Muscle of back (tissue), 3 donors: ENCODE measurements at regions not wholly inside any gene's neighbourhood (a gene's known extent, or its start where the extent isn't known, plus 50 kb on each side); places are given as distances from the start of the nearest gene placed in this dataset.
"Not testable (repeated sequence)": the region's sequence is repeated elsewhere in the genome, so short reads cannot be mapped to it uniquely, and the experiment has no call there.

Experiments used
- DNase-seq, 3 donors: peaks; one replicate each; pipeline versions ENCODE4 v3.0.0 to v3.0.0-alpha.2; 2013

DNA sequence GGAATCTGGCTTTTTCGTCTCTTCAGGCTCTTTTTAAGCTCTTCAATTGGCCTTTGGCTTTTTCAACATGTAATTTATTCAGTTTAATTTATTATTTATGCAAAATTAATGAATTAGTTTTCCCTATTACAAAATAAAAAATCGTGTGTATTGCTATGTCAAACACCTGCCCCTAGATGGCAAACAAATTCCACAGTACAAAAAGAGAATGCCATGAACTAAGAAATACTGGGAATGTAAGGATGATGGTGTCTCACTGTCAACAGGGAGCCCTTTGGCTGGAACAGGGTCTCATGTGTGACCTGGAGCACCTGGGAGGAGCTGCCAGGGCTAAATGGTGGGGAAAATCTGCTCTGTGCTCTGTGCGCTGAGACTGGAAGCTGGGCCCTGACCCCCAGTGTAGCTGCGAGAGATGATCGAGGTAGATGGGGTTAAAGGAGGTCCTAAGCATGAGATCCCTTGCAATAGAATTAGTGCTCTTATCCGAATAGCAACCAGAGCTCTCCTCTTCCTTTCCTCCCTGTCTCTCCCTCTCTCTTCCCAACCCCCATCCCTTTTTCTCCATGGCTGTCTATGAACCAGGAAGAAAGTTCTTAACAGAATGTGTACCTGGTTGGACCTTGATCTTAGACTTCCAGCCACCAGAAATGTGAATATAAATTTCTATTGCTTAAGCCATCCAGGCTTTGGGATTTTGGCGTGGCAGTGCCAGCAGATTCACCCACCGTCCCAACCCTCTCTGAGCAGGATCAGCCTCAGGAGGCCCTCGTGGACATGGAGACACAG, 1183.5 kb downstream of the RPIA start:
- not testable (repeated sequence) for DNase-seq

DNA sequence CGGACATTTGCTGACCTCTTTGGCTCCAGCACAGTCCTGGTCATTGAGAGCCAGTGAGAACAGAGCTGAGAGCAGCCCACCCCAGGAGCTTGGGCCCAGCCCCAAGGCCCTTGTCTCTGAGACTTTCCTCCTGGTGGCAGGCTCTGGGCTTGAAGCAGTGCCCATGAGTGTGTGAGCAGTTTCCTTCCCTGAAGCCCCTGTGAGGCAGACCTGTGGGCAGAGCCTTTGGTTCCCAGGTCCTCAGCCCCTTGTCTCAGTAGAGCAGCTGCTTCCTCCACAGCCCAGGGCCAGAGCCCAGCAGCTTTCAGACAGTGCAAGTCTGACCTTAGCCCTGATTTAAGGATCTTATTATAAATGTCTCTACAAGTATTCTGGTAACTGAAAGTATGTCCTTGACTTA, 1185.0 kb downstream of the RPIA start:
- DNase-seq, result not testable (repeated sequence)

- DNase-seq, result not testable (repeated sequence)
These were observed 1185.4 kb downstream of the RPIA start for GRCh38 chr2:89876878-89877277.

DNA sequence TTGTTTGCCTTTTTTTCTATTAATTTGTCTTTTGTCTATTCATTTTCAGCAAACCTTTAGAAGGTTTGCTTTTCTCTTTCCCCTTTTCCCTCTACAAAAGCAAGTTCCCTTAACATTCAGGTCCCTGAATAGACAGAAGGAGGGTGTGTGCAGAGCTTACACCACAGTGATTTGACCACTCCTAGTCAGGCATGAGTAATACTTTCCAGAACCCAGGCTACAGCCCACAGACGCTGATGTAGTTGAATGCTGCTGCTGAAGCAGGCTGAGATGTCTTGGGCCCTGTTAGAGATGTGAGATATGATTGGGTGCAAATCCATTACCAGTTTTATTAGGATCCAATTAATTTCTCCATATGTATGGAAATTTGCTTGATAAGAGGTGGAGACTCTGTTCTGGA, 1191.4 kb downstream of the RPIA start:
- not testable (repeated sequence) for DNase-seq

- not testable (repeated sequence) for DNase-seq
These were observed 1192.2 kb downstream of the RPIA start for GRCh38 chr2:89883624-89884023.

- DNase-seq, result not testable (repeated sequence)
These were observed 1193.6 kb downstream of the RPIA start for GRCh38 chr2:89885071-89885470.

GRCh38 chr2:89888693-89889092, 1197.2 kb downstream of the RPIA start:
- not testable (repeated sequence) for DNase-seq

DNA sequence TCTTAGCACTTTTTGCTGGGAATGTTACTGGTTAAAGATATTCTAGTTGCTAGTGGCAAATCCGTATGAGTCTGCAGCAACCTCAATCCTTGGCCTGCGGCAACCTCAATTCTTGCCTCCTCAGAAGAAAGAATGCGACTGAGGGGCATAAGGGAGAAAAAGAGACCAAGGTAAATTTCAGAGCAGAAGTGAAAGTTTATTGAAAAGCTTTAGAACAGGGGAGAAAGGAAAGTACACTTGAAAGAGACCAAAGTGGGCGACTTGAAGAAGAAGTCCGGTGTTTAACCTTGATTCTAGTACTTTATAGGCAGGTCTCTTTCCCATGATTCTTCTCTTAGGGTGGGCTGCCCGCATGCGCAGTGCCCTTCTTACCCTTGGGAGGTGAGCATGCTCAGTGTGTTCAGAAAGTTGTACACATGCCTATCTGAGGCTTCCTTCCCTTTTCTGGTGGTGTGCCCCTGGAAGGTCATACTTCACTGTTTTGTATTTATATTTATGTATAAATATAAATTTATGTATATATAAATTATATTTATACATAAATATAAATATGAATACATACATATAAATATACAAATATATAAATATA, 1198.8 kb downstream of the RPIA start:
- DNase-seq, result not testable (repeated sequence)

GRCh38 chr2:89894988-89895387, 1203.5 kb downstream of the RPIA start:
- DNase-seq, result not testable (repeated sequence)

DNA sequence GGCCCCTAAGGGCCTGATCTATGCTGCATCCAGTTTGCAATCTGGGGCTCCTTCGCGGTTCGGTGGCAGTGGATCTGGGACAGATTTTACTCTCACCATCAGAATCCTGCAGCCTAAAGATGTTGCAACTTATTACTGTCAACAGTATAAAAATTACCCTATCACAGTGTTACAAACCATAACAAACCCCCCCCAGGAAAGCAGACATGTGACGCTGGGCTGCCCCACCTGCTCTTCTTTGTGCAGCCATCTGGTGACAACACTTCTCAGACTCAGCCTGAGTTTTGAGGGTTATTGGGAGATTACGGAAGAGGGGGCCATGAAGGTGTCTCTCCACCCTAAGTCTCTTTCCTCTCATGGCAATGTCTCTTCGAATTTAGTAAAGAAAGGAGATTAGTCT, 1204.2 kb downstream of the RPIA start:
- DNase-seq, result not testable (repeated sequence)

- not testable (repeated sequence) for DNase-seq
These were observed 1235.5 kb downstream of the RPIA start for GRCh38 chr2:89927018-89927417.

- not testable (repeated sequence) for DNase-seq
These were observed 1244.0 kb downstream of the RPIA start for GRCh38 chr2:89935436-89935835.

DNA sequence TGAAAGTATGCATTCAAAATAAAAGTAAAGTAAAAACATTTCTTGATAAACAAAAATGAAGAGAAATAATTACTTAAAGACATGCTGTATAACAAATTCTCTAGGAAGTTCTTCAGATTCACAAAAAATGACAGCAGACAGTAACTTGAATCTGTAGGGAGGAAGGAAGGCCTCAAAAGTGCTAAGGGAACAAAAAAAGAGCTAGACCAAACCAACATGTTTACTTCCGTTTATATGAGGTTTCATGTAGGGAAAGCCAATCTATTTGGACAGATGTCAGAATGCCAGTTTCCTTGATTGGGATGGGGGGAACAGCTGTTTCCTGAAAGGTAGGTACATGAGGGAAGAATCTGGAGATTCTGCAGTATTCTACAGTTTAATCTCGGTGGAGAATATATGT, 1244.5 kb downstream of the RPIA start:
- not testable (repeated sequence) for DNase-seq

DNA sequence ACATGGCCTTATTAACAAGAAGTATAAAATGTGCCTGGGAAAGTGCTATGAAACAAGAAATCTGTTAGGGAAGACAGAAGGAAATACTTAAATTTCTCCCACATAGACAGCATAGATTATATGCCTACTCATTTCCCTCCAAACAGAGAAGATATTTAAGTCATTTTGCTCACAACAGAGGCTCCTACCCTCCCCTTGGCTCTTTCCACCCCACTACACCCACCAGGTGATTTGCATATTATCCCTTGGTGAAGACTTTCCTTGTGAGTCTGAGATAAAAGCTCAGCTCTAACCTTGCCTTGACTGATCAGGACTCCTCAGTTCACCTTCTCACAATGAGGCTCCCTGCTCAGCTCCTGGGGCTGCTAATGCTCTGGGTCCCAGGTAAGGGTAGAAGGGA, 1245.1 kb downstream of the RPIA start:
- DNase-seq, result not testable (repeated sequence)

GRCh38 chr2:89938756-89939155, 1247.3 kb downstream of the RPIA start:
- DNase-seq, result not testable (repeated sequence)

DNA sequence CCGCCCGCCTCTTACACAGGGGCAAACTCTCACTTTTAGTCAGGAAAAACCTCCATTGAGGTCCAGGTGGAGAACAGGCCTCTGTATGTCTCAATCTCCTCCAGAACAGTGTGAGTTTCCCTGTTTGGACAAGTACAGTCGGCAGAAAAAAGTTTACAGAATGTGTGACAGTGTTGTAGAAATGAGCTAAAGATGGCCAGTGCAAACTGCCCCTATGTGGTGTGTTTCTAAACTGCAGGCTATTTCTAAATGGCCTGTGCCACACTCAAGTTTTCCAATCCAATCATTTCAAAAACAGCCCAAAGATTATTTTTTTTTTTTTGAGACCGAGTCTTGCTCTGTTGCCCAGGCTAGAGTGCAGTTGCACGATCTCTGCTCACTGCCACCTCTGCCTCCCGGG, 1252.8 kb downstream of the RPIA start:
- DNase-seq, result not testable (repeated sequence)

DNA sequence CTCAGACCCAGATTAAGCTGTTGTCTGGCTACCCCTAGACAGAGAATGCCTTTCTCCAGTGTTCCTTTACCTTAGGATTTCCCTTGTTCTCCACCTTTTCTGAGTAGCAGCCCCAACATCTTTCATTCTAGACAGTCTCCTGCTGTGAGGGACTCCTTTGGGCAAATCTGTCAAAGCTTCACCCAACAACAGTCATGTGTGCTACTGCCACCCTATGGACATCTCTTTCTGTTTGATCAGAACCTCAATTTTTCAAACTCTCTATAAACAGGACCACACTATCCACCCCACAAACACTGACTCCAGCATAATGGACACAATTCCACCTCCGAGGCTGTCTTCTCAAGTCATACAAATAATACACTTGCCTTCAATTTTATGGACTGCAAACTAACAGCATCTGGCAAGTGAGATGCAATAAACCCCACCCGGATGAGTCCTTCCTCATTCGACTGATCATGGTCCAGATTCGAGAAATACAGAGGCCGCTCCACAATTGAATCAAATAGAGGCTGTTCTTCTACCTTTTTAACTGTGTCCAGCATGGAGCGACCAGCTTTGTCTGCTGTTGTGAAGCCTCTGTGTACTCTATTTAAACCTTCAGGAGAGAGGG, 1253.6 kb downstream of the RPIA start:
- DNase-seq, result not testable (repeated sequence)

GRCh38 chr2:89947208-89947815, 1255.8 kb downstream of the RPIA start:
- DNase-seq, result not testable (repeated sequence)

DNA sequence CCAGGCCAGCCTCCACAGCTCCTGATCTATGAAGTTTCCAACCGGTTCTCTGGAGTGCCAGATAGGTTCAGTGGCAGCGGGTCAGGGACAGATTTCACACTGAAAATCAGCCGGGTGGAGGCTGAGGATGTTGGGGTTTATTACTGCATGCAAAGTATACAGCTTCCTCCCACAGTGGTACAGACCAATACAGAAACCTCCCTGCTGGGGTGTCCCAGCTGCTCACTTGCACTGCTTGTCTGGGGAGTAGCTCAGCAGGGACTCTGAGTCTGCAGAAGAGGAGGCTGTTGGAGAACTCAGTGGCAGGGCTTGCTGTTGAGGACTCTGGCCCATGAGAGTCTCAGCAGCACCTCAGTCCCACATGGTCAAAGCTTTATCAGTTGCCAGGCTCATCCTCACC, 1256.6 kb downstream of the RPIA start:
- not testable (repeated sequence) for DNase-seq

- DNase-seq, result not testable (repeated sequence)
These were observed 1259.3 kb downstream of the RPIA start for GRCh38 chr2:89950807-89951206.

DNA sequence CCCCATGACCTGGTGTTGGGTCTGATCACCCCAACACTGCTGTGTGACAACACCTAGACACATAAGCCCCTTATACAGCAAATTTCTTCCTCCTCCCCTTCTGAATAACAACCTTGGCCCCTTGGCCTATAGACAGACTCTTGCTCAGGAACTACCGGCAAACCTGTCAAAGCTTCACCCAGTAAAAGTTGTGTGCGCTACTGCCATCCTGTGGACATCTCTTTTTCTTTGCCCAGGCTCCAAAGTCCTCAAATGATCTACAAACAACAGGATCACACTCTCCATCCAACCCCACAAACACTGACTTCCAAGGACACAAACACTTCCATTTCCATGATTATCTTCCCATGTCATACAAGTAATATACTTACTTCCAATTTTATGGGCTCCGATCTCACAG, 1265.8 kb downstream of the RPIA start:
- not testable (repeated sequence) for DNase-seq

DNA sequence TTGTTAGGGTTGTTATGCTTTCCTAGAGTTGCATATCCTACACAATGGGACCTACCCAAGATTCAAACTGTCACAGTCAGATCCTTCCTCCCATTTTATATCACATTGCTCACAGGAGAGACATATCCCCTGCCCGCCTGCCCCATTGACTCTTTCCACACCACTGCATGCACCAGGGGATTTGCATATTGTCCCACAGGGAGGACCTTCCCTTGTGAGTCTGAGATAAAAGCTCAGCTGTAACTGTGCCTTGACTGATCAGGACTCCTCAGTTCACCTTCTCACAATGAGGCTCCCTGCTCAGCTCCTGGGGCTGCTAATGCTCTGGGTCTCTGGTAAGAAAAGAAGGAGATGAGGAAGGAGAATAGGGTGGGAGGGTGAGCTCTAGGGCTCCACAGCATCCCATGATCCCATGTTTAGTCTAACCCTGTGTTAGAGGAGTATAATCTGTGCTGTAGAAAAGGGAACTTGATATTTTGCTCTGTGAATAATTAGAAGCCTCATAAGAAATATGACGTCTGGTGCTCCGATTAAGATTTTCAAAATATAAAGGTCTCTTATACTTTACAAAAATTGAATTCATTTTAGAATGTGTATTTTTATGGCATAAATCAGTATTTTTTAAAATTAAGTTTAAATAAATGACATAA, 1268.4 kb downstream of the RPIA start:
- DNase-seq, result not testable (repeated sequence)
